Heart right ventricle (tissue), 16 donors: ENCODE measurements at regions not wholly inside any gene's neighbourhood (a gene's known extent, or its start where the extent isn't known, plus 50 kb on each side); places are given as distances from the start of the nearest gene placed in this dataset.
"Not testable (repeated sequence)": the region's sequence is repeated elsewhere in the genome, so short reads cannot be mapped to it uniquely, and the experiment has no call there.

Experiments
- ATAC-seq, 8 donors: fragments of 200-7000 bp; cut with Tn5 transposase; one replicate each; pipeline ENCODE4 v1.9.1; 2020; ENCODE audit warnings: mild to moderate bottlenecking in 8 of 8, moderate library complexity in 8 of 8, moderate number of reproducible peaks in 1 of 8
- DNase-seq, 2 donors: peaks; one replicate each; pipeline ENCODE4 v3.0.0-alpha.2; 2020
- H3K27ac ChIP-seq, 10 donors: fragments of 200-600 bp; sonication (generic) in 2 of 10; one replicate each; pipeline versions ENCODE4 v1.5.0 to v1.8.0; 2020 to 2022; ENCODE audit warnings: mild to moderate bottlenecking in 3 of 10
- H3K27me3 ChIP-seq, 7 donors: fragments of 200-600 bp; one replicate each; pipeline ENCODE4 v1.8.0; 2021 to 2022; ENCODE audit warnings: mild to moderate bottlenecking in 2 of 7
- H3K36me3 ChIP-seq, 9 donors: fragments of 200-600 bp; sonication (generic) in 1 of 9; one replicate each; pipeline versions ENCODE4 v1.5.0 to v1.8.0; 2020 to 2022; ENCODE audit warnings: mild to moderate bottlenecking in 2 of 9
- H3K4me1 ChIP-seq, 9 donors: fragments of 200-600 bp; sonication (generic) in 1 of 9; one replicate each; pipeline versions ENCODE4 v1.5.0 to v1.8.0; 2020 to 2022; ENCODE audit warnings: mild to moderate bottlenecking in 4 of 9
- H3K4me3 ChIP-seq, 10 donors: fragments of 200-600 bp; sonication (generic) in 2 of 10; one replicate each; pipeline versions ENCODE4 v1.5.0 to v1.8.0; 2020 to 2022; ENCODE audit warnings: mild to moderate bottlenecking in 7 of 10, moderate library complexity in 2 of 10
- H3K9me3 ChIP-seq, 11 donors: fragments of 200-600 bp in 10 of 11; sonication (generic) in 2 of 11; one replicate each; pipeline versions ENCODE4 v1.5.0 to v1.8.0; 2013 to 2022; ENCODE audit warnings: mild to moderate bottlenecking in 2 of 11, control low read depth in 1 of 11, moderate library complexity in 1 of 11
- CTCF ChIP-seq, 9 donors: fragments of 200-600 bp; sonication (generic) in 2 of 9; IDR thresholded peaks; one replicate each; pipeline versions ENCODE4 v1.5.0 to v1.8.0; 2021 to 2022; ENCODE audit warnings: antibody characterized with exemption in 9 of 9, mild to moderate bottlenecking in 5 of 9, moderate library complexity in 1 of 9
- WGBS, 2 donors: extraction: QIAGEN DNeasy Blood & Tissue Kit; methylation state at CpG; one replicate each; pipeline ENCODE4 v1.1.7; 2013; ENCODE audit warnings: inconsistent platforms in 1 of 2; 5-methylcytosine and 5-hydroxymethylcytosine counted together
- intact Hi-C, 10 donors: fragments of 100-400 bp; cut with DNase I; formaldehyde crosslinking; loops; one replicate each; pipeline versions ENCODE4 v1.11.1 to v1.14.2; 2022
- donor health status: Arrhythmogenic right ventricular cardiomyopathy.
- donor health status: ischemic (EF 13 %, LVEDD 7.1; RV severe dilation, severe dysfunction).
- donor health status: healthy with polysubstance abuse.
- donor health status: DM: no; HTN: yes; CAD: no.
- donor health status: DM: no; HTN: no; CAD: no.
- donor health status: ischemic (EF 25% LVEDD 6.9; RV normal size, moderate dysfunction).
- donor health status: ischemic (EF 25% LVEDD 5.7; RV mildly dilated, moderate dysfunction).
- donor health status: healthy.
- donor health status: DM: yes; HTN: yes; CAD: no.
- donor health status: Ischemic cardiomyopathy.
- donor health status: ischemic (EF 35%, LVEDD 5.7; RV mildly dilated, moderate dysfunction).
- donor health status: nonischemic (EF 11% LVEDD 7.7; RV severe dilation, severe dysfunction).
- donor health status: DM: yes; HTN: yes; CAD: no.
- donor health status: PGD.
- donor health status: ischemic (EF 29% LVEDD 5.4; RV normal size, mild dysfunction).
- donor health status: nonischemic (EF 23%, LVEDD 6.1; RV moderate dilation, normal function).

GRCh38 chr7:67301667-67302066 is 305.0 kb downstream of the TYW1 start:
- H3K27ac ChIP-seq: peak overlapping the region; percentile 56 to 98 (median 95)
- intact Hi-C loops: loop anchor here in 1 of 10 donors (5.0 kb wide), 1 partner anchor 259 kb away; no protein-coding TSS in a partner anchor
- peak overlapping the region; percentile 70 to 97 (median 82) for H3K4me3 ChIP-seq
- TF ChIP-seq CTCF (IDR thresholded peaks at IDR 0.05): no peak
- DNase-seq (no peak), ATAC-seq (no peak)
- 36 to 38% methylated on average over 10 of the region's 10 CpGs for WGBS, 2 donors
- peaks cover 0 to 29% (median 8%) of the 10 kb centered on the region in 9 donors for H3K36me3 ChIP-seq
- no peaks in the 10 kb centered on the region for H3K27me3 ChIP-seq
- H3K9me3 ChIP-seq: no peaks in the 10 kb centered on the region
- peaks cover 0 to 33% (median 13%) of the 10 kb centered on the region in 9 donors for H3K4me1 ChIP-seq

GRCh38 chr7:67302113-67303039 is 305.7 kb downstream of the TYW1 start:
- peak; percentile 96 to 100 for DNase-seq
- intact Hi-C loops: loop anchor here in 1 of 10 donors (5.0 kb wide), 1 partner anchor 260 kb away; no protein-coding TSS in a partner anchor
- peak; percentile 94 to 98 (median 97) for ATAC-seq
- Histone ChIP-seq H3K4me3 (peak overlapping the region; percentile 70 to 97 (median 82)), H3K27me3 (no peaks in the 10 kb centered on the region), H3K9me3 (no peaks in the 10 kb centered on the region), H3K4me1 (peaks cover 0 to 33% (median 13%) of the 10 kb centered on the region in 9 donors), H3K27ac (peak overlapping the region; percentile 81 to 98 (median 95)), H3K36me3 (peaks cover 0 to 34% (median 14%) of the 10 kb centered on the region in 9 donors)
- peak in 7 of 9 donors; percentile 17 to 63 (median 49) for TF ChIP-seq CTCF (IDR thresholded peaks at IDR 0.05)
- WGBS, 2 donors: 0 to 1% methylated on average over 82 to 83 of the region's 83 CpGs

- WGBS, 2 donors: 80 to 84% methylated on average over 3 of the region's 3 CpGs
- not testable (repeated sequence) for DNase-seq, H3K9me3 ChIP-seq, H3K27ac ChIP-seq, H3K4me3 ChIP-seq, ATAC-seq, H3K27me3 ChIP-seq
- Histone ChIP-seq H3K36me3 (peaks cover 0 to 59% (median 36%) of the 10 kb centered on the region in 9 donors), H3K4me1 (peaks cover 0 to 33% (median 13%) of the 10 kb centered on the region in 9 donors)
- intact Hi-C loops: loop anchor here in 1 of 10 donors (5.0 kb wide), 1 partner anchor 263 kb away; no protein-coding TSS in a partner anchor
Measured at GRCh38 chr7:67304846-67305245, 308.2 kb downstream of the TYW1 start.

- DNase-seq (no peak), ATAC-seq (no peak)
- TF ChIP-seq CTCF (IDR thresholded peaks at IDR 0.05): no peak
- no peak overlapping the region for H3K4me3 ChIP-seq
- H3K9me3 ChIP-seq: no peaks in the 10 kb centered on the region
- no peak overlapping the region for H3K27ac ChIP-seq
- intact Hi-C loops: no loop called here
- H3K36me3 ChIP-seq: peaks cover 0 to 73% (median 48%) of the 10 kb centered on the region in 9 donors
- peaks cover 0 to 30% (median 11%) of the 10 kb centered on the region in 9 donors for H3K4me1 ChIP-seq
- 88 to 89% methylated on average over 3 of the region's 3 CpGs for WGBS, 2 donors
- no peaks in the 10 kb centered on the region for H3K27me3 ChIP-seq
Measured at GRCh38 chr7:67306331-67306730, 309.7 kb downstream of the TYW1 start.
